Right ventricle myocardium superior (tissue), 1 donor: ENCODE measurements at regions not wholly inside any gene's neighbourhood (a gene's known extent, or its start where the extent isn't known, plus 50 kb on each side); places are given as distances from the start of the nearest gene placed in this dataset.
"Not testable (repeated sequence)": the region's sequence is repeated elsewhere in the genome, so short reads cannot be mapped to it uniquely, and the experiment has no call there.

Experiments
- ATAC-seq: fragments of 200-7000 bp; cut with Tn5 transposase; one replicate; pipeline ENCODE4 v1.9.1; 2020; ENCODE audit warnings: mild to moderate bottlenecking; ENCODE audit not compliant: poor library complexity
- DNase-seq: peaks from one replicate; pipeline ENCODE4 v3.0.0-alpha.2; 2020
- intact Hi-C: fragments of 100-400 bp; cut with DNase I; formaldehyde crosslinking; loops from one replicate; pipeline ENCODE4 v1.11.2; 2022
- donor health status: DM: no; HTN: yes; CAD: no; lungs with severe emphysema.

GRCh38 chr4:10828918-10829538 lies 144.5 kb upstream of the CLNK start:
- ATAC-seq, intact Hi-C loops, DNase-seq: not testable (repeated sequence)

GRCh38 chr4:10821826-10822225 lies 137.3 kb upstream of the CLNK start:
- DNase-seq = no peak
- ATAC-seq = no peak
- intact Hi-C loops = no loop called here

GRCh38 chr4:10816571-10816970 lies 132.0 kb upstream of the CLNK start:
- no peak for ATAC-seq
- no peak for DNase-seq
- intact Hi-C loops = no loop called here

DNA sequence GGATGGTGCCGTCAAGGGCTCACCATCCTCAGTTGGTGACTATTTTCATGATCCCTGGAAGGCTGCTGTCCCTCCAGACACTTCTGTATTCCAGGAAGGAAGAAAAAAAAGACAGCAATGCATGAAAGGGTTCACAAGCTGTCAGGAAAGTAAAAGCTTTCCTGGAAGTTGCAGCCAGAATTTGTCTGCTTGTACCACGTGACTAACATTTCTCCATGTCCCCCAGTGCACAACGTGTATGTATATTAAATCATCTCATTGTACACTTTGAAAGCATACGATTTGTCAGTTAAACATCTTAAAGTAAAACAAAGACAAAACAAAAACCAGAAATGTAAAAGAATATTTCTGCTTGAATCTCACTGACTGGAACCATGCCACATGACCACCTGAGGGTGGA lies 127.4 kb upstream of the CLNK start:
- intact Hi-C loops = no loop called here
- DNase-seq (no peak), ATAC-seq (no peak)

GRCh38 chr4:10810411-10810810 lies 125.8 kb upstream of the CLNK start:
- ATAC-seq = no peak
- DNase-seq = no peak
- intact Hi-C loops = no loop called here

DNA sequence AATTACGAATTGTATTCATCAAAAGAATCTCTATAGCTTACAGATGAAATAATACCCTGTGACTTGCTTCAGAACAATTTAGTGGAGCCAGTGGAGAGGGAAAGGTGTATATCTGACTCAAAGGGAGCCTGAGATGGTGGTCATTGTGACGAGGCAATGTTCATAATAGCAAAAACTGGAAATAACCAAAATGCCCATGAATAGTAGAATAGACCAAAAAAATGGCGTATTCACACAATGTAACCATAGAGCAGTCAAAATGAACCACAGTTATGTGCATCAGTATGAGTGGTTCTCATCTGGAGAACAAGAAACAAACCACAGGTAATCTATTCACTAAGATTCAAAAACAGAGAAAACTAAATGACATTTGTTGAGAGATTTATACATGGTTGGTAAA lies 125.3 kb upstream of the CLNK start:
- DNase-seq (no peak), ATAC-seq (no peak)
- intact Hi-C loops = no loop called here

- intact Hi-C loops = no loop called here
- DNase-seq (no peak), ATAC-seq (no peak)
These were observed 124.0 kb upstream of the CLNK start for GRCh38 chr4:10808591-10808990.

DNA sequence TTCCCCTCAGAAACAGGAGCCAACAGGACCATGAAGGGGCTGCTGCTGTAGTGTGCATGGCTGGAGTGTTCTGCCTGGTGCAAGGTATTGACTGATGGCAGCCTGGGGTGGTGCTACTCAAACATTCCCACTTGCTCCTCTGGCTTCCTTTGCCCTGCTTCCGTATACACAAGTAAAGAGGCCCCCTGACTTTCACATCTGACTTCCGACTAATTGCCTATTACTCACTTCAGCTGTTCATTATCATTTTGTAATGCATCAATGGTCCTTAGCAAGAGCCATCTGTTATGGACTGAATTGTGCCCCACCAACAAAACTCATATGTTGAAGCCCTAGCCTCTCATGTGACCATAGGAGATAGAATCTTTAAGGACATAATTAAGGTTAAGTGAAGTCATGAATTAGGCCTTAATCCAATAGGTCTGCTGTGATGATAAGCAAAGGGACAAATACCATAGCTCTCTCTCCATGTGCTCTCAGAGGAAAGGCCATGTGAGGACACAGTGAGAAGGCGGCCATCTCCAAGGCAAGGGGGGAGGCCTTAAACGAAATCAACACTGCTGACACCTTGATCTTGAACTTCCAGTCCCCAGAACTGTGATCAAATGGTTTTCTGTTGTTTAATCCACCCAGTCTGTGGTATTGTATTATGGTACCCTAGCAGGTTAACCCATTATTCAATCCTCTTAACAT lies 122.5 kb upstream of the CLNK start:
- intact Hi-C loops = no loop called here
- DNase-seq (no peak), ATAC-seq (no peak)

DNA sequence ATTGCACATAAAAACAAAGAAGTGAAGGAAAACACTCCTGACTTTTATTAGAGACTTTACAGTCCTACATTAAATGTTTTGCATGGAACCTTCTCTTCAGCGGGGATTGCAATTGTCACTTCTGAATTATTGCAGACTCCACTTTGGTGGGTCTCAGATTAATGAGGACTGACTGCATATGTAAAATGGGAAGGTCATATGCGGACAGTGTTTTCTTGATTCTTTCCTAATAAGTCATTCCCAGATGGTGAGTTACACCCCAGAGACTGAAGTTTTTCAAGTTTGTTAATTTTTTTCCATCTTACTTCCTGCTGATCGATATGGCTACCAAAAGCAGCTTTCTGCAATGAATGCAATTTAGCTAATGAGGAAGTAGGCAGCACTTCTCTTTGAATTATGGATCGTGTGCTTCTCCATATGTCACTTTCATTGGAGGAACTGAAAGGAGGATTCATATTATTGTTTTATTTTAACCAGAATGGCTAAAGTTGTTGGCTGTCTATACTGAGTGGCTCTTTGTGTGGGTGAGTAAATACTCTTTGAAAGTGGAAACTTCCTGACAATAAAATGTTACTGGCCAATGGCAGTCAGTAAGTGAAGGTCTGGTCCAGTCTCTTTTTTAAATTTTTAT lies 119.3 kb upstream of the CLNK start:
- DNase-seq = no peak
- ATAC-seq = no peak
- intact Hi-C loops = no loop called here

DNA sequence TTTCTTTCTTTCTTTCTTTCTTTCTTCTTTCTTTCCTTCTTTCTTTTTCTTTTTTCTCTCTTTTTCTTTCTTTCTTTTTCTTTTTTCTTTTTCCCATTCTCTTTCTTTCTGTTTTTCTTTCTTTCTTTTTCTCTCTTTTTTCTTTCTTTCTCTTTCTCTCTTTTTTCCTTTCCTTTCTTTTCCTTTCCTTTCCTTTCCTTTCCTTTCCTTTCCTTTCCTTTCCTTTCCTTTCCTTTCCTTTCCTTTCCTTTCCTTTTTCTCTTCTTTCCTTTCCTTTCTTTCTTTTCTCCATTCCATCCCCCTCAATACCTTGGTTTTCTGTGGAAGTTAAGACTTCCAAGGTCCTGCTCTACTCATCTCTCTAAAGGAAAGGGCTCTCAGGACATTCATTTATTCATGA lies 102.8 kb upstream of the CLNK start:
- intact Hi-C loops = no loop called here
- no peak for DNase-seq

GRCh38 chr4:10784621-10785020 lies 100.1 kb upstream of the CLNK start:
- ATAC-seq (no peak), DNase-seq (no peak)
- intact Hi-C loops = no loop called here

More for the DNA sequence above, 102.8 kb upstream of the CLNK start:
- ATAC-seq = no peak

DNA sequence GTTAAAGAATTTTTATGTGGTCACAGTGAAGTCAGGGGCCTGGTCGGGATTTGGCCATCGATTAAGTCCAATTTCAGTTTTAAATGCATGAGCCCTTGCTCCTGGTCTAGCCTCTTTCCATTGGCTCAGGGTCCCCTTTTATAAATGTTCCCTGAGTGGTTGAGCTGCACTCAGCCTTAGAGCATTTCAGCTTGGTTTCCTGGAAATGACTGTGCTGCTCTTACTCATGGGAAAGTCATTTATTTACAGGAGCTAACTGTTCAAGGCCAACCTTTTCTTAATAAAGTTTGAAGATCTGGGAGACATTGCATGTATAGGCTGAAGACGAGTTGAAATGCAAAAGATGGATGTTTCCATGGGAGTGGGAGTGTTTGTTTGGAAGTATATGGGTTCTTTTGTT lies 98.8 kb upstream of the CLNK start:
- intact Hi-C loops = no loop called here
- ATAC-seq = no peak
- no peak for DNase-seq

DNA sequence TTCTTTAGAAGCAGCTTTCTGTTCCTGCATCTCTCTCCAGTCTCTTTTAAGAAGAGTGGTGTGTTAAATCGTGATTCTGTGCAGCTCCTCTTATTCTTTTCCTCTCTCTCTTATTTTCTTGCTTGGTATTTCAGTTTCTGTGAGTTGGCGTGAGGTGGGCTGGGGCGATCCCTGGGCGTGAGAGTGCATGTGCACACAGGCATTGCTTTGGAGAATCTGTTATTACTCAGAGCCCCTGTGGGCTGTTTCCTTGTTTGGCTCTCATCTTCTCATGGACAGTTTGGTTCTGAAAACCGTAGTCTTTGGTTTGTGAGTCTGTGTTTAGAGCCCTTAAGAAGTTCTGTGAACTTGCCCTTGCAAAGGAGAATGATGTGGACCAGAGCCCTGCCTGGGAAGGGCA lies 97.2 kb upstream of the CLNK start:
- DNase-seq (no peak), ATAC-seq (no peak)
- intact Hi-C loops = no loop called here

DNA sequence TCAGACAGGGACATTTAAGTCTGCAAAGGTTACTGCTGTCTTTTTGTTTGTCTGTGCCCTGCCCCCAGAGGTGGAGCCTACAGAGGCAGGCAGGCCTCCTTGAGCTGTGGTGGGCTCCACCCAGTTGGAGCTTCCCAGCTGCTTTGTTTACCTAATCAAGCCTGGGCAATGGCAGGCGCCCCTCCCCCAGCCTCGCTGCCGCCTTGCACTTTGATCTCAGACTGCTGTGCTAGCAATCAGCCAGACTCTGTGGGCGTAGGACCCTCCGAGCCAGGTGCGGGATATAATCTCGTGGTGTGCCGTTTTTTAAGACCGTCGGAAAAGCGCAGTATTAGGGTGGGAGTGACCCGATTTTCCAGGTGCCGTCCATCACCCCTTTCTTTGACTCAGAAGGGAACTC lies 96.2 kb upstream of the CLNK start:
- intact Hi-C loops, DNase-seq, ATAC-seq: not testable (repeated sequence)

- DNase-seq, ATAC-seq, intact Hi-C loops: not testable (repeated sequence)
These were observed 90.6 kb upstream of the CLNK start for GRCh38 chr4:10775132-10775531.

DNA sequence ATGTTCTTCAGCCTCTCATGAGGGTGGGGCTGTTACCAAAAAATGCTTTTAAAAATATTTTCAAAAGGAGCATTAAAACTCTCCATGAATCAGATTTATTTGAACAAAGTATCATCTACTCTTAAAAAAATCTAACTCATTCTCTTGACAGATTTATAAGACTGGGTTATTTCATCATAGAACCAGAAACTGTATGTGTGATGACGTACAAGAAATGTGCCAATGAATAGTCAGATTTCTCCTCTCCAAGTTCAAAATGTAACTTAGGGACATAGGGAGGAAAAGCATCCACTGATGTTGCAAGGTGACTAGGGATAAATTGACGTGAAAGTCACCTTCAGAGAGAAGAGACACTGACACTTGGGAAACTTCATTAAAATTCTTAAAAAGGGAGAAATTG lies 89.1 kb upstream of the CLNK start:
- intact Hi-C loops = no loop called here
- ATAC-seq (no peak), DNase-seq (no peak)

DNA sequence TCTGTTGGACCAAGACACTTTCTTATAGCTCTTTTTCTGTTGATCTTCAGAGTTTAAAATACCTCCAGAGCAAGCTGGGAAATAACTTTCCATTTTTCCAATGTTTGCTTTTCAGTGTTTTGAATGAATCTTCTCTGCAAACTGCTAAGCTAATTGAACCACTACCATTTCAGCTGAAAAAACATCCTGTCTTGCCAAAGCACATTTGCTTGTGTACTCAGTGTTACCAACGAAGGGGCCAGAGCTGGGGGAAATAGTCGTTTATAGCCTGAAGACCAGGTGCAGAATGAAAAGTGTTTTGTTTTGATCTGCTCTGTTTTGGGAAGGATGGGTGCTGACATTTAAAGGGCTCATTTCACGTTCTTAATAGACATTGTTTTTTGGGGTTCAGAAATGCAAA lies 88.4 kb upstream of the CLNK start:
- ATAC-seq (no peak), DNase-seq (no peak)
- intact Hi-C loops = no loop called here

- intact Hi-C loops = no loop called here
- DNase-seq = no peak
- ATAC-seq = no peak
These were observed 80.8 kb upstream of the CLNK start for GRCh38 chr4:10765386-10765785.

- intact Hi-C loops = no loop called here
- DNase-seq (no peak), ATAC-seq (no peak)
These were observed 78.0 kb upstream of the CLNK start for GRCh38 chr4:10762561-10762960.

DNA sequence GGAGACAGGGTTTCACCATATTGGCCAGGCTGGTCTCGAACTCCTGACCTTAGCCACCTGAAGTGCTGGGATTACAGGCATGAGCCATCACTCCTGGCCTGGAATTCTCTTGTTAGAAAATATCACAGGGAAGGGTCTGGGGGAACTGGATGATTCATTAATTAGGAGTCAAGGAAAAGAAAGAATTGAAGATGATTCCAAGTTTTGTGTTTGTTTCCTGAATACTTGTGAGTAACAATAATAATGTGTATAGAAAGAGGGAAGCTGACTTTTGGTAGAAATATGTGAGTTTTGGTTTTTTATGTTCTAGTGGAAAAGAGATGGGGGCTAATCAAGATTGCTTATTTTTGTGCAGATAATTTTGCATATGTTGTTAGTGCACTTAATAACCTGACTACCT lies 77.3 kb upstream of the CLNK start:
- no peak for ATAC-seq
- intact Hi-C loops = no loop called here
- DNase-seq = no peak
